GM19324 (cell line): ENCODE measurements at regions not wholly inside any gene's neighbourhood (a gene's known extent, or its start where the extent isn't known, plus 50 kb on each side); places are given as distances from the start of the nearest gene placed in this dataset.

Experiments used
- ATAC-seq: cut with Tn5 transposase; IDR thresholded peaks from one replicate; pipeline ENCODE4 v1.9.1; 2021; ENCODE audit warnings: mild to moderate bottlenecking, moderate library complexity; ENCODE audit not compliant: unreplicated experiment, low FRiP score

GRCh38 chr1:234699795-234700665 is 90.1 kb upstream of the IRF2BP2 start:
- ATAC-seq: peak; percentile 54

- no peak for ATAC-seq
Observed at GRCh38 chr1:234698686-234699085, 88.7 kb upstream of the IRF2BP2 start.

DNA sequence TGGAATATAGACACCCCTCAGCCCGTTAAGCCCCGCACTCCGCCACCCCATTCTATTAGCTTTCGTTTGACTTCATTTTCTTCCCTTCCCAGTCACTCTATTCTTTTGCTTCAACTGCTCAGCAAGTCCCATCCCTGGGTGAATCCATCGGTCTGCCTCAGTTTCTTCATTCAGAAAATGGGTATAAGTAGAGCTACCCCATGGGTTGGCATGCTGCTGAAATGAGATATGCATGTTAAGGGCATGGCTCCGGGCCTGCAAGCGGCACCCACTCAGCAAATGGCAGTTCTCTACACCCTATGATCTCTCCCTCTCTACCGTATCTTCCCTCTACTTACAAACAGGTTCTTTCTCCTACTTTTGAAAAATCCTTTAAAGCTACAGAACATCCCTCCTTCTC is 87.8 kb upstream of the IRF2BP2 start:
- no peak for ATAC-seq

DNA sequence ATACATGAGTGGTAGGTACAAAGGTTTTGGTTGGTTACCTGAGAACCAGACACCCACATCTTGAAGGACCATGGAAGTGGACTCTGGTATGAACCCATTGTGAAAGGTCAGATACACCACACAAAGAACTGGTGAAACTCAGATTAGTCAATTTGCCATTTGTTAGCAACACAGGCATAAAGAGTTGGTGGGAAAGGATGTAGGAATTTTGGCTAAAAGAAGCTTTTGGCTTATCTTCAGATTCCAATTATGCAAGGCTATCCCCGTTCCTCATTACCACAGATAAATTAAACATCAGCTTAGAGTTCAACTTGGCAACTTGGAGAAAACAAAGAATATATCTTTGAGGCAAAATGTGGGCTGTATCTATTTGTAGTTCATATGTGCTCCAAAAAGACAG is 87.0 kb upstream of the IRF2BP2 start:
- ATAC-seq: no peak

- no peak for ATAC-seq
Observed at GRCh38 chr1:234696148-234696576, 86.2 kb upstream of the IRF2BP2 start.

GRCh38 chr1:234694661-234695060 is 84.7 kb upstream of the IRF2BP2 start:
- ATAC-seq: no peak

DNA sequence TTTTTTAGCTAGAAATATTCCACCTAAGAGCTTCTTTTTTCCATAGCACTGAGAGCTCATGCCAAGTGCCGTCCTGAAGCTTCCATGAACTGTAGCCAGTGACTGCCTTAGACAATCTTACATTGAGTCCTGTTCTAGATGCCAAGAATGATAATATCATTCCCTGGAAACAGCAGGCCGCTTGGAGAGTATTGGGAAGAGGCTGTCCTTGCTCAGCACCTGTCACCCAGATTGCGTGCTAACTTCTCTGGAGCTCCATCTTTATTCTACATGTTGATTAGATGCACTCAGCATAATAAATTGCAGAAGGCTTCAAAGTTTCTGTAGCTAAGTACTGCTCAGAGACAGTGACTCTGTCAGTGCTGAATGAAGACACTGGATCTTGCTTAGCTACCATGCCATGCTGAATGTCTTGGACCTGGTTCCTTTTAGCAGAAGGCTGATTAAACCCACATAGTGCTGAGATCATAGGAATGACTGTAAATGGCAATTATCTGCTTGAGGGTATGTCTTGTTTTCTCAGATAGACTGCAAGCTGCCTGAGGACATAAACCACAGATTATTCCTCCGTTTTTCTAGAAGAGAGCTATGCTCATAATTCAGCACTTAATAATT is 83.1 kb upstream of the IRF2BP2 start:
- ATAC-seq: no peak

- ATAC-seq: no peak
Observed at GRCh38 chr1:234691567-234691966, 81.6 kb upstream of the IRF2BP2 start.

DNA sequence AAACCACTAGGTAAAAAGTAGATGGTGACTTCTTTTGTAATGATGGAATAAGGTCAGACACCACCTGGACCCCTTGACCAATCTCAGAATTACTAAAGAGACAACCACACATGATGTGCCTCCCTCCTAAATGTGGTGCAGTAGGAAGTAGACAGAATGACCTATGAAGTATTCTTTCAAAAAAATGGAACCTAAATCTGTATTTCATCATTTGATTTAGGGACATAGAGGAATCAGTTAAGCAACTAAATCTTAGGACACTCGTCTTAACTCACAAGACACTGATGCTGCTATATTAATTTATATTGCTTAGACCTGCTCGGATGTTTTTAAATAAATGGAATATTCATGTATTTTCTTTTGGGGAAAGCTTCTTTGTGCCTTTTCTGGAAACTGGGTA is 80.9 kb upstream of the IRF2BP2 start:
- ATAC-seq: no peak

DNA sequence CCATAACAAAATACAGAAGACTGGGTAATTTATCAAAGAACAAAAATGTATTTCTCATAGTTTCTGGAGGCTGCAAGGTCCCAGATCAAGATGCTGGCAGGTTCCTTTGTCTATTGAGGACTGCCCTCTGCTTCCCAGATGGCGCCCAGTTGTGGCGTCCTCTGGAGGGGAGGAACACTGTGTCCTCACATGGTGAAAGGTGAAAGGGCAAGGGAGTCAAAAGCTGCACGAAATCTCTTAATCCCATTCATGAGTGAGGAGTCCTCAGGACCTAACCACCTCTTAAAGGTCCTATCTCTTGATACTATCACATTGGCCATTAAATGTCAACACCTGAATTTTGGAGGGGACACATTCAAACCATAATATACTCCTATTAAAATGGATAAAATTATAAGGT is 79.3 kb upstream of the IRF2BP2 start:
- ATAC-seq: no peak

DNA sequence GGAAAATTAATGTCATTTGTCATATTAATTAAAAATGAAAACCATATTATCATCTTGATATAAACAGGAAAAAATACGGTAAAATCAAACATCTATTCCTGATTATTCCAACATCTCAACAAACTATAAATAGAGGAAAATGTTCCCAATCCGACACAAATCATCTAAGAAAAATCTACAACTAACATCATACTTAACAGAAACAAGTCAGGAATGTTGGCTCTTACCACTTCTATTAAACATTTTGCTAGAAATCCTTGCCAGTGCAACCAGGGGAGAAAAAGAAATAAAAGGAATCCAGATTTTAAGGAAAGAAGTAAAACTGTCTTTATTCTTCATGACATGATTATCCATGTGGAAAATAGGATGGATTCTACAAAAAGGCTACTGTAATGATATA is 77.0 kb upstream of the IRF2BP2 start:
- no peak for ATAC-seq

- no peak for ATAC-seq
Observed at GRCh38 chr1:234686035-234686434, 76.1 kb upstream of the IRF2BP2 start.

DNA sequence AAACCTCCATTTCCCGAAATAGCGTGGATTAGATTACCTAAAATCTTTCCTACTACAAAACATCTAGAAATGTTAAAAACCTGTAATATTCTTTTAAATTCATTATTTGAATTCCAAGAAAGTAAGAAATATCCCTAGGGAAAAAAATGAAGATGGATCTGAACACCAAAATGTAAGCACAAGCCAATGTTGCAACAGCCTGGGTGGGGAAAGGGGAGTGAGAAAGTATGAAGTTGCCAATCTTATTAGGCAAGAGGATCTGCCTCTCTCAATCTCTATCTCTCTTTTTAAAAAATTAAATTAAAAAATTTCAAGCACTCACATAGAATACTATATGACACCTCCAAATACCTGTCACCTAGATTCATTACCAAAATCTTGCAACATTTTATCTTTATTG is 74.9 kb upstream of the IRF2BP2 start:
- ATAC-seq: no peak

- ATAC-seq: no peak
Observed at GRCh38 chr1:234683861-234684632, 74.1 kb upstream of the IRF2BP2 start.

DNA sequence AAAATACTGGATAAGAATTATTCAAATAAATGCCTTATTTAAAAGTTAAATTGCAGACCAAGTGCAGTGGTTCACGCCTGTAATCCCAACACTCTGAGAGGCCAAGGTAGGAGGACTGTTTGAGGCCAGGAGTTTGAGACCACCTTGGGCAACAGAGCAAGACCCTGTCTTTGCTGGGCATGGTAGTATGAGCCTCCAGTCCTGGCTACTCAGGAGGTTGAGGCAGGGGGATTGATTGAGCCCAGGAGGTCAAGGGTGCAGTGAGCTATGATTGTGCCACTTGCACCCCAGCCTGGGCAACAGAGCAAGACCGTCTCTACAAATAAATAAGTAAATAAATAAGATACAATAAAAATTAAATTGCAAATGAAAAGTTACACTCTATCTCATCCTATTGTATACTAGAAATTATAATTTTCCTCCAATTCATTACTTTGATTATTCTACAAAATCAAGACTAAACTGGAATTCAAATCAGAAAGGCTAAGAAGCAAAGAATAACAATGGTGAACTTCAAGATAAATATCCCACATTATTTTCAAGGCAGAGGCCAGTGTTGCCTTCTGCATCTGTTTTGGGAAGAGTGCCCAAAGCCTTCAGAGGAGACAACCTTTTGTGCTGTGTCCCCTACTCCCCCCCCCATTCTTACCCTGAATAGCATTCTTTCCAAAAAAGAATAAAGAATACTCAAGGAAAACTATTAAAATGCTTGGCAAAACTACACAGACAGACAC is 73.3 kb upstream of the IRF2BP2 start:
- ATAC-seq: no peak

- no peak for ATAC-seq
Observed at GRCh38 chr1:234681990-234682389, 72.0 kb upstream of the IRF2BP2 start.

DNA sequence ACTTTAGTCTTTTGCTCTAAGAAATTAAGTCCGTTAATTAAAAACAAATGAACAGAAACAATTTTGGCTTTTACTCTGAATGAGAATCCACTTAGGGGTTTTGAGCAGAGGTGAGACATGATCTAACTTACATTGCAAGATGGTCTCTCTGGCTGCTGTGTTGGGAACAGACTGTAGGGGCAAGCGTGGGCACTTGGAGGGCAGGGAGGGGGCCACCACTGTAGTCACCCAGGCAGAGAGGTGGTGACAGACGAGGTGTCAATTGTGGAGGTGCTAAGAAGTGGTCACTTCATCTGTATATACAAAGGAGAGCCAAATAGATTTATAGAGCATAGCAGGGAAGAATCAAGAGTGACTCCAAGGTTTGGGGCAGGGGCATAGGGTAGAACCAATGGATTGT is 71.1 kb upstream of the IRF2BP2 start:
- no peak for ATAC-seq

- no peak for ATAC-seq
Observed at GRCh38 chr1:234680331-234680904, 70.4 kb upstream of the IRF2BP2 start.

DNA sequence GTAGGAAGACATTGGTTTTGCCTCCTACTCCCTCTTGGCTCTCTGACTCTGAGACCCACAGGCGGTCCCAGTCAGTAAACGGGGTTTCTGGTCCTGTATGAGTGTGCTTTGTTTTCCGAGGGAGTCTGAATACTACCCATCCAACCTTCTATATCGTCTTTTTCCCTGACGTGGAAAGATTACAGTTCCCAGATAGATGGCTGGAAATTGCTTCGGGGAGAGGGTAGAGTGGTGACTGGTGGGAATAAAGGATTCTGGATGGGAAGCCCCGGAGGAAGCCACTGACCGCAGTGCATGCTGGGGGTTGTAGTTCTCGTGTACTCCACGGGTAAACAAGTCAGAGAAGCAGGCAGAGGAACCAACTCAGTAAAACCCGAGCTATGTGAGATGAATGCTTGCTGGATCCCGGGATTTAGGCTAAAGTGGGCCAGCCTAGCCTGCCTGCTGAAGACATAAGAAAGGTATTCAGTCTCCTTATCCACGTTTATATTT is 66.2 kb upstream of the IRF2BP2 start:
- peak; percentile 68 for ATAC-seq

GRCh38 chr1:234675572-234675971 is 65.6 kb upstream of the IRF2BP2 start:
- ATAC-seq: no peak
